ENCODE measurements at regions not wholly inside any gene's neighbourhood (a gene's known extent, or its start where the extent isn't known, plus 50 kb on each side); places are given as distances from the start of the nearest gene placed in this dataset.

DNA sequence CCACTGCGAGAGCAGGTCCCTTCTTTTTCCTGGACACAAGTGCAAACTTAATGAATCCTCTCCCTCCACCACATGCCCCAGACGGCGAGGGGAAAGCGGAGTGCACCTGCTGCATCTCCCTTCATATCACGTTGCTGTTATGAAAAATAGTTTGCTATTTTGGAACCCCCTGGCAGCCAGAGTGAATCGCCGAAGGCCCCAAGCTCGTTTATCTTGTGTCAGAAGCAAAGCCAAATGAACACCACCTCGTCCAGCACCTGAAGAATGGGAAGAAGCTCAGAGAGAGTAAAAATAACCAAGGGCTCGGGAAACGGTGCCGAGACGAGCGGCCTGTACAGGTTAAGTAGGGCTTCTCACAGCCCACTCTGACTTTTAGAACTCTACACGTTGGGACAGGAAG is 394.6 kb upstream of the RORA start (continued):
- TF ChIP-seq, protein P1, sequence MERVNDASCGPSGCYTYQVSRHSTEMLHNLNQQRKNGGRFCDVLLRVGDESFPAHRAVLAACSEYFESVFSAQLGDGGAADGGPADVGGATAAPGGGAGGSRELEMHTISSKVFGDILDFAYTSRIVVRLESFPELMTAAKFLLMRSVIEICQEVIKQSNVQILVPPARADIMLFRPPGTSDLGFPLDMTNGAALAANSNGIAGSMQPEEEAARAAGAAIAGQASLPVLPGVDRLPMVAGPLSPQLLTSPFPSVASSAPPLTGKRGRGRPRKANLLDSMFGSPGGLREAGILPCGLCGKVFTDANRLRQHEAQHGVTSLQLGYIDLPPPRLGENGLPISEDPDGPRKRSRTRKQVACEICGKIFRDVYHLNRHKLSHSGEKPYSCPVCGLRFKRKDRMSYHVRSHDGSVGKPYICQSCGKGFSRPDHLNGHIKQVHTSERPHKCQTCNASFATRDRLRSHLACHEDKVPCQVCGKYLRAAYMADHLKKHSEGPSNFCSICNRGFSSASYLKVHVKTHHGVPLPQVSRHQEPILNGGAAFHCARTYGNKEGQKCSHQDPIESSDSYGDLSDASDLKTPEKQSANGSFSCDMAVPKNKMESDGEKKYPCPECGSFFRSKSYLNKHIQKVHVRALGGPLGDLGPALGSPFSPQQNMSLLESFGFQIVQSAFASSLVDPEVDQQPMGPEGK (CRISPR knock-in tag; IDR thresholded peaks at IDR 0.05; ENCODE audit: borderline replicate concordance) = no peak
- TF ChIP-seq SMARCC2 (IDR thresholded peaks at IDR 0.05; ENCODE audit: low read depth) = no peak

GRCh38 chr15:61621865-61622264 is 392.8 kb upstream of the RORA start:
- Histone ChIP-seq H3K4me2 (ENCODE audit: insufficient read depth, low read length) (peak overlapping the region; percentile 39; the same call in 1 of the 2 replicates), H3K9ac (ENCODE audit: insufficient read depth in 1 of 2, low read depth in 2 of 2, low read length in 2 of 2) (no peak overlapping the region), H3K4me1 (replicated peaks in 1 of 2; ENCODE audit: control insufficient read depth in 2 of 2, insufficient read depth in 2 of 2, low read length in 2 of 2) (peaks cover 0 to 5% of the 10 kb centered on the region in 2 experiments; a peak in 2 of 5 replicates), H3K27ac (ENCODE audit: extremely low read depth, low read depth, low read length) (no peak overlapping the region), H4K20me1 (replicated peaks; ENCODE audit: control insufficient read depth, insufficient read depth, low read length) (no peaks in the 10 kb centered on the region), H2AFZ (ENCODE audit: low read depth, low read length) (no peak overlapping the region), H3K27me3 (ENCODE audit: control insufficient read depth in 2 of 2, insufficient read depth in 2 of 2, low read length in 2 of 2) (peaks cover 0 to 11% of the 10 kb centered on the region in 2 experiments; a peak in 2 of 5 replicates), H3K4me3 (no peak overlapping the region), H3K9me3 (replicated peaks; ENCODE audit: control insufficient read depth, insufficient read depth, low read depth, low read length) (no peaks in the 10 kb centered on the region), H3K79me2 (ENCODE audit: control insufficient read depth, insufficient read depth, low read length) (no peaks in the 10 kb centered on the region), H3K9me1 (ENCODE audit: control insufficient read depth, insufficient read depth, low read length) (no peaks in the 10 kb centered on the region), H3K36me3 (ENCODE audit: control insufficient read depth, insufficient read depth, low read length) (no peaks in the 10 kb centered on the region)
- no peak for DNase-seq (ENCODE audit: extremely low read depth in 1 of 4, low spot score in 3 of 4)
- no peak for ATAC-seq
- WGBS (ENCODE audit: insufficient coverage, low coverage, missing lambda C conversion rate) = 4% methylated on average over 2 of the region's 2 CpGs
- ChIA-PET CTCF (ENCODE audit: low intra/inter-chr PET ratio) (no interaction called here), POLR2A (interaction anchor here (1.0 kb wide), 1 partner anchor 13 kb away, joined by 3 read pairs; no protein-coding TSS in a partner anchor)
- in situ Hi-C loops (cut with MboI) (loop anchor here (10.0 kb wide), 1 partner anchor 447 kb away; no protein-coding TSS in a partner anchor), intact Hi-C loops (cut with micrococcal nuclease) (loop anchor here (2.0 kb wide), 1 partner anchor 425 kb away; no protein-coding TSS in a partner anchor)
- BruUV-seq (replicated peaks) = no TSS peak
- FAIRE-seq = no peak
- TF ChIP-seq, protein P2, sequence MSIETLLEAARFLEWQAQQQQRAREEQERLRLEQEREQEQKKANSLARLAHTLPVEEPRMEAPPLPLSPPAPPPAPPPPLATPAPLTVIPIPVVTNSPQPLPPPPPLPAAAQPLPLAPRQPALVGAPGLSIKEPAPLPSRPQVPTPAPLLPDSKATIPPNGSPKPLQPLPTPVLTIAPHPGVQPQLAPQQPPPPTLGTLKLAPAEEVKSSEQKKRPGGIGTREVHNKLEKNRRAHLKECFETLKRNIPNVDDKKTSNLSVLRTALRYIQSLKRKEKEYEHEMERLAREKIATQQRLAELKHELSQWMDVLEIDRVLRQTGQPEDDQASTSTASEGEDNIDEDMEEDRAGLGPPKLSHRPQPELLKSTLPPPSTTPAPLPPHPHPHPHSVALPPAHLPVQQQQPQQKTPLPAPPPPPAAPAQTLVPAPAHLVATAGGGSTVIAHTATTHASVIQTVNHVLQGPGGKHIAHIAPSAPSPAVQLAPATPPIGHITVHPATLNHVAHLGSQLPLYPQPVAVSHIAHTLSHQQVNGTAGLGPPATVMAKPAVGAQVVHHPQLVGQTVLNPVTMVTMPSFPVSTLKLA (conservative IDR thresholded peaks at IDR 0.05) = no peak
- TF ChIP-seq, protein P3, sequence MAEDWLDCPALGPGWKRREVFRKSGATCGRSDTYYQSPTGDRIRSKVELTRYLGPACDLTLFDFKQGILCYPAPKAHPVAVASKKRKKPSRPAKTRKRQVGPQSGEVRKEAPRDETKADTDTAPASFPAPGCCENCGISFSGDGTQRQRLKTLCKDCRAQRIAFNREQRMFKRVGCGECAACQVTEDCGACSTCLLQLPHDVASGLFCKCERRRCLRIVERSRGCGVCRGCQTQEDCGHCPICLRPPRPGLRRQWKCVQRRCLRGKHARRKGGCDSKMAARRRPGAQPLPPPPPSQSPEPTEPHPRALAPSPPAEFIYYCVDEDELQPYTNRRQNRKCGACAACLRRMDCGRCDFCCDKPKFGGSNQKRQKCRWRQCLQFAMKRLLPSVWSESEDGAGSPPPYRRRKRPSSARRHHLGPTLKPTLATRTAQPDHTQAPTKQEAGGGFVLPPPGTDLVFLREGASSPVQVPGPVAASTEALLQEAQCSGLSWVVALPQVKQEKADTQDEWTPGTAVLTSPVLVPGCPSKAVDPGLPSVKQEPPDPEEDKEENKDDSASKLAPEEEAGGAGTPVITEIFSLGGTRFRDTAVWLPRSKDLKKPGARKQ (CRISPR knock-in tag; IDR thresholded peaks at IDR 0.05) = no peak
- TF ChIP-seq RBM25 (IDR thresholded peaks at IDR 0.05; ENCODE audit: low read depth, low read length, severe bottlenecking) (peak; percentile 97), KDM1A (IDR thresholded peaks at IDR 0.05) (0 out of 4 replicates have a peak, but pooled peaks of 1 of the 2 experiments have one; percentile 20), STAG1 (CRISPR knock-in tag; IDR thresholded peaks at IDR 0.05; ENCODE audit: borderline replicate concordance) (no peak), ZNF24 (IDR thresholded peaks at IDR 0.05) (no peak), ZFP36 (IDR thresholded peaks at IDR 0.05; ENCODE audit: low read depth, low read length, partially characterized antibody) (peak; percentile 71), ZNF644 (tag; IDR thresholded peaks at IDR 0.05; ENCODE audit: low read depth) (no peak)
- TF ChIP-seq, protein P4, sequence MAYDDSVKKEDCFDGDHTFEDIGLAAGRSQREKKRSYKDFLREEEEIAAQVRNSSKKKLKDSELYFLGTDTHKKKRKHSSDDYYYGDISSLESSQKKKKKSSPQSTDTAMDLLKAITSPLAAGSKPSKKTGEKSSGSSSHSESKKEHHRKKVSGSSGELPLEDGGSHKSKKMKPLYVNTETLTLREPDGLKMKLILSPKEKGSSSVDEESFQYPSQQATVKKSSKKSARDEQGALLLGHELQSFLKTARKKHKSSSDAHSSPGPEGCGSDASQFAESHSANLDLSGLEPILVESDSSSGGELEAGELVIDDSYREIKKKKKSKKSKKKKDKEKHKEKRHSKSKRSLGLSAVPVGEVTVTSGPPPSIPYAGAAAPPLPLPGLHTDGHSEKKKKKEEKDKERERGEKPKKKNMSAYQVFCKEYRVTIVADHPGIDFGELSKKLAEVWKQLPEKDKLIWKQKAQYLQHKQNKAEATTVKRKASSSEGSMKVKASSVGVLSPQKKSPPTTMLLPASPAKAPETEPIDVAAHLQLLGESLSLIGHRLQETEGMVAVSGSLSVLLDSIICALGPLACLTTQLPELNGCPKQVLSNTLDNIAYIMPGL (CRISPR knock-in tag; IDR thresholded peaks at IDR 0.05) = no peak
- TF ChIP-seq, protein P5, sequence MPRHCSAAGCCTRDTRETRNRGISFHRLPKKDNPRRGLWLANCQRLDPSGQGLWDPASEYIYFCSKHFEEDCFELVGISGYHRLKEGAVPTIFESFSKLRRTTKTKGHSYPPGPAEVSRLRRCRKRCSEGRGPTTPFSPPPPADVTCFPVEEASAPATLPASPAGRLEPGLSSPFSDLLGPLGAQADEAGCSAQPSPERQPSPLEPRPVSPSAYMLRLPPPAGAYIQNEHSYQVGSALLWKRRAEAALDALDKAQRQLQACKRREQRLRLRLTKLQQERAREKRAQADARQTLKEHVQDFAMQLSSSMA (CRISPR knock-in tag; IDR thresholded peaks at IDR 0.05) = no peak

Data from K562 (cell line).